B cell (primary cell): ENCODE measurements at regions not wholly inside any gene's neighbourhood (a gene's known extent, or its start where the extent isn't known, plus 50 kb on each side); places are given as distances from the start of the nearest gene placed in this dataset.
"Not testable (repeated sequence)": the region's sequence is repeated elsewhere in the genome, so short reads cannot be mapped to it uniquely, and the experiment has no call there.

Source experiments
- ATAC-seq: fragments of 200-7000 bp; cut with Tn5 transposase; one replicate; pipeline ENCODE4 v1.10.0; 2021; ENCODE audit warnings: low read depth, mild to moderate bottlenecking, moderate number of reproducible peaks, moderate library complexity
- CTCF ChIA-PET: fragments of 350-600 bp; sonication (Branson Sonifier 250); formaldehyde crosslinking; loops from one replicate; lab custom pipeline; 2021; ENCODE audit warnings: antibody characterized with exemption, inconsistent platforms; lab: Charles Lee
- POLR2A ChIA-PET: fragments of 350-600 bp; sonication (Branson Sonifier 250); formaldehyde crosslinking; loops from one replicate; lab custom pipeline; 2021; ENCODE audit warnings: antibody characterized with exemption; lab: Charles Lee
- DNase-seq: peaks from one replicate; pipeline ENCODE4 v3.0.0; 2013
- H2AFZ ChIP-seq: 2 replicates; pipeline ENCODE4 v1.6.1; 2012; ENCODE audit warnings: mild to moderate bottlenecking, low read depth, low read length; ENCODE audit not compliant: insufficient read depth, poor library complexity, severe bottlenecking
- H3K27ac ChIP-seq, 2 donors: 1 replicate in 1 of 2; 2 replicates in 1 of 2; pipeline ENCODE4 v1.5.1; 2012 to 2013; ENCODE audit warnings: low read length in 2 of 2, mild to moderate bottlenecking in 2 of 2, moderate library complexity in 1 of 2
- H3K27me3 ChIP-seq, 4 experiments: fragments of 200-600 bp in 1 of 4; sonication (generic) in 1 of 4; replicated peaks in 1 of 4; 1 replicate in 2 of 4; 2 replicates in 2 of 4; pipeline versions ENCODE4 v1.6.1 to v1.7.0; 2013 to 2016; ENCODE audit warnings: low read length in 3 of 4, mild to moderate bottlenecking in 2 of 4, mixed read lengths in 1 of 4, moderate library complexity in 1 of 4; ENCODE audit not compliant: insufficient read depth in 4 of 4, control insufficient read depth in 3 of 4; ENCODE audit errors: control extremely low read depth in 1 of 4
- H3K36me3 ChIP-seq, 2 experiments: replicated peaks in 1 of 2; 1 replicate in 1 of 2; 2 replicates in 1 of 2; pipeline versions ENCODE4 v1.6.1 to v1.7.1; 2013; ENCODE audit warnings: low read length in 1 of 2; ENCODE audit not compliant: insufficient read depth in 2 of 2, control insufficient read depth in 1 of 2; ENCODE audit errors: control extremely low read depth in 1 of 2, extremely low read depth in 1 of 2
- H3K4me1 ChIP-seq, 2 donors: fragments of 200-600 bp in 1 of 2; sonication (generic) in 1 of 2; 1 replicate in 1 of 2; 2 replicates in 1 of 2; pipeline versions ENCODE4 v1.5.1 to v1.6.1; 2013 to 2017; ENCODE audit warnings: low read length in 2 of 2; ENCODE audit not compliant: control insufficient read depth in 2 of 2, insufficient read depth in 2 of 2
- H3K4me2 ChIP-seq: replicated peaks from 2 replicates; pipeline ENCODE3; 2012; ENCODE audit warnings: mild to moderate bottlenecking, low read depth, low read length; ENCODE audit not compliant: poor library complexity, severe bottlenecking
- H3K4me3 ChIP-seq, 5 experiments: fragments of 200-600 bp in 1 of 5; sonication (generic) in 1 of 5; 1 replicate in 3 of 5; 2 replicates in 2 of 5; pipeline versions ENCODE4 v1.5.1 to v1.7.0; 2011 to 2016; ENCODE audit warnings: low read length in 4 of 5, mild to moderate bottlenecking in 4 of 5, low read depth in 2 of 5, control low read depth in 1 of 5, moderate library complexity in 1 of 5; ENCODE audit not compliant: insufficient read depth in 1 of 5; ENCODE audit errors: control extremely low read depth in 1 of 5, extremely low read depth in 1 of 5
- H3K79me2 ChIP-seq: fragments of 200-600 bp; sonication (generic); one replicate; pipeline ENCODE4 v1.6.0; 2016; ENCODE audit warnings: low read length; ENCODE audit not compliant: control insufficient read depth, insufficient read depth
- H3K9ac ChIP-seq: fragments of 200-600 bp; sonication (generic); 2 replicates; pipeline ENCODE4 v1.6.1; 2017; ENCODE audit warnings: mild to moderate bottlenecking, low read length, moderate library complexity
- H3K9me3 ChIP-seq, 3 donors: one replicate each; pipeline versions ENCODE4 v1.6.1 to v1.7.1; 2013; ENCODE audit warnings: low read length in 2 of 3; ENCODE audit not compliant: control insufficient read depth in 2 of 3, insufficient read depth in 1 of 3; ENCODE audit errors: control extremely low read depth in 1 of 3
- H4K20me1 ChIP-seq: 2 replicates; pipeline ENCODE4 v1.6.0; 2012; ENCODE audit warnings: mild to moderate bottlenecking, low read length; ENCODE audit not compliant: insufficient read depth, control insufficient read depth, poor library complexity, severe bottlenecking
- H3K27ac Mint-ChIP-seq: one replicate; pipeline ENCODE4 v1.8.0; 2021; ENCODE audit warnings: mixed read lengths
- H3K27me3 Mint-ChIP-seq: one replicate; pipeline ENCODE4 v1.8.0; 2021; ENCODE audit warnings: mixed read lengths
- H3K4me1 Mint-ChIP-seq: one replicate; pipeline ENCODE4 v1.8.0; 2021; ENCODE audit warnings: mixed read lengths
- H3K4me3 Mint-ChIP-seq: one replicate; pipeline ENCODE4 v1.8.0; 2021; ENCODE audit warnings: mixed read lengths
- H3K9me3 Mint-ChIP-seq: one replicate; pipeline ENCODE4 v1.8.0; 2022; ENCODE audit warnings: mixed read lengths; ENCODE audit not compliant: insufficient read depth
- EZH2 ChIP-seq: IDR thresholded peaks from 2 replicates; pipeline ENCODE4 v1.6.1; 2012; ENCODE audit warnings: borderline replicate concordance, low read depth, mild to moderate bottlenecking, moderate library complexity, low read length; ENCODE audit not compliant: insufficient read depth, poor library complexity, severe bottlenecking
- WGBS: methylation state at CpG from one replicate; pipeline ENCODE4 v1.1.5; 2013; ENCODE audit warnings: missing lambda C conversion rate; ENCODE audit not compliant: insufficient coverage; 5-methylcytosine and 5-hydroxymethylcytosine counted together
- intact Hi-C: fragments of 100-400 bp; cut with micrococcal nuclease; formaldehyde crosslinking; loops from one replicate; pipeline ENCODE4 v1.10.0; 2022
- TF ChIP-seq, protein P1 (sequence below): fragments of 200-600 bp; IDR thresholded peaks from one replicate; pipeline ENCODE4 v1.8.0; 2022; ENCODE audit warnings: antibody characterized with exemption, mild to moderate bottlenecking

DNA sequence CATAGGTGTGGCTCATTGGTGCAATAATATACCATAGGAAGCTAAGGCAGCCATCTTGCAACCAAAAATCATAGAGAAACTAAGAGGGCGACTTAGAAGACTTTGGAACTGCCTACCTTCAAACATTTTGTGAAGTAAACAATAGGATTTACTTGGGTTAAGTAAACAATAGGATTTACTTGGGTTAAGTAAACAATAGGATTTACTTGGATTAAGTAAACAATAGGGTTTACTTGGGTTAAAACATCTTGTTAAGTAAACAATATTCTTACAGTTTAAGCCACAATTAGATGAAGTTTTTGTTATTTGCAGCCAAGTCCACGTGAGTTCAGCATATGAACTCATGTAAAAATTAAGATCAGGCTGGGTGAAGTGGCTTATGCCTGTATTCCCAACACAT lies 722.4 kb upstream of the AUTS2 start:
- H3K9me3 Mint-ChIP-seq: no peaks in the 10 kb centered on the region
- H3K4me2 ChIP-seq: no peak overlapping the region
- no peak for TF ChIP-seq EZH2
- TF ChIP-seq, protein P1, sequence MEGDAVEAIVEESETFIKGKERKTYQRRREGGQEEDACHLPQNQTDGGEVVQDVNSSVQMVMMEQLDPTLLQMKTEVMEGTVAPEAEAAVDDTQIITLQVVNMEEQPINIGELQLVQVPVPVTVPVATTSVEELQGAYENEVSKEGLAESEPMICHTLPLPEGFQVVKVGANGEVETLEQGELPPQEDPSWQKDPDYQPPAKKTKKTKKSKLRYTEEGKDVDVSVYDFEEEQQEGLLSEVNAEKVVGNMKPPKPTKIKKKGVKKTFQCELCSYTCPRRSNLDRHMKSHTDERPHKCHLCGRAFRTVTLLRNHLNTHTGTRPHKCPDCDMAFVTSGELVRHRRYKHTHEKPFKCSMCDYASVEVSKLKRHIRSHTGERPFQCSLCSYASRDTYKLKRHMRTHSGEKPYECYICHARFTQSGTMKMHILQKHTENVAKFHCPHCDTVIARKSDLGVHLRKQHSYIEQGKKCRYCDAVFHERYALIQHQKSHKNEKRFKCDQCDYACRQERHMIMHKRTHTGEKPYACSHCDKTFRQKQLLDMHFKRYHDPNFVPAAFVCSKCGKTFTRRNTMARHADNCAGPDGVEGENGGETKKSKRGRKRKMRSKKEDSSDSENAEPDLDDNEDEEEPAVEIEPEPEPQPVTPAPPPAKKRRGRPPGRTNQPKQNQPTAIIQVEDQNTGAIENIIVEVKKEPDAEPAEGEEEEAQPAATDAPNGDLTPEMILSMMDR: no peak
- H2AFZ ChIP-seq: no peak overlapping the region
- H3K4me1 ChIP-seq: no peaks in the 10 kb centered on the region
- POLR2A ChIA-PET: no interaction called here
- H3K27ac Mint-ChIP-seq: no peak overlapping the region
- no peak overlapping the region for H3K27ac ChIP-seq
- intact Hi-C loops: no loop called here
- H3K27me3 Mint-ChIP-seq: no peaks in the 10 kb centered on the region
- no peak for DNase-seq
- H4K20me1 ChIP-seq: no peaks in the 10 kb centered on the region
- no peaks in the 10 kb centered on the region for H3K27me3 ChIP-seq
- no peak overlapping the region for H3K4me3 ChIP-seq
- no peaks in the 10 kb centered on the region for H3K4me1 Mint-ChIP-seq
- H3K4me3 Mint-ChIP-seq: no peak overlapping the region
- no peak overlapping the region for H3K9ac ChIP-seq
- no CpG with 5 or more reads among the region's 2 CpGs for WGBS
- H3K79me2 ChIP-seq: no peaks in the 10 kb centered on the region
- H3K9me3 ChIP-seq: peaks cover 0 to 2% (median 0%) of the 10 kb centered on the region in 3 donors
- no peaks in the 10 kb centered on the region for H3K36me3 ChIP-seq
- CTCF ChIA-PET: no interaction called here
- ATAC-seq: no peak

GRCh38 chr7:68887116-68887515 lies 711.2 kb upstream of the AUTS2 start:
- POLR2A ChIA-PET, H3K4me3 Mint-ChIP-seq, H3K9ac ChIP-seq, H4K20me1 ChIP-seq, ATAC-seq, intact Hi-C loops, H3K4me1 Mint-ChIP-seq, H3K4me2 ChIP-seq, H3K4me1 ChIP-seq, H3K4me3 ChIP-seq, H3K36me3 ChIP-seq, H3K27me3 ChIP-seq, CTCF ChIA-PET, DNase-seq, H3K79me2 ChIP-seq, H3K9me3 Mint-ChIP-seq, H3K27ac ChIP-seq, H3K9me3 ChIP-seq, H3K27me3 Mint-ChIP-seq, H3K27ac Mint-ChIP-seq, H2AFZ ChIP-seq: not testable (repeated sequence)
- no CpG with 5 or more reads among the region's 1 CpG for WGBS
